SK-N-SH (cell line): ENCODE measurements at regions not wholly inside any gene's neighbourhood (a gene's known extent, or its start where the extent isn't known, plus 50 kb on each side); places are given as distances from the start of the nearest gene placed in this dataset.

ENCODE experiments used
- CTCF ChIA-PET: fragments of 300-600, 350-600 bp; formaldehyde crosslinking; extraction: SDS; loops from one replicate; lab custom pipeline; 2021; lab: Yijun Ruan, JAX
- POLR2A ChIA-PET: fragments of 350-600 bp; sonication (Branson Sonifier 250); formaldehyde crosslinking; extraction: SDS; loops from one replicate; lab custom pipeline; 2020; ENCODE audit warnings: antibody characterized with exemption, inconsistent platforms; lab: Yijun Ruan, JAX
- DNase-seq: peaks from one replicate; pipeline ENCODE4 v3.0.0; 2012
- H2AFZ ChIP-seq: fragments of 200-600 bp; sonication (generic); 2 replicates; pipeline ENCODE4 v1.8.1; 2016; ENCODE audit warnings: antibody characterized with exemption, mild to moderate bottlenecking, low read depth
- H3F3A ChIP-seq: fragments of 200-600 bp; sonication (generic); replicated peaks from 2 replicates; pipeline ENCODE3; 2016; ENCODE audit warnings: antibody characterized with exemption, mild to moderate bottlenecking; ENCODE audit not compliant: insufficient read depth
- H3K27ac ChIP-seq, 2 experiments: fragments of 200-500 bp in 1 of 2; fragments of 200-600 bp in 1 of 2; sonication (Bioruptor generic) in 1 of 2; sonication (generic), shearing (Covaris generic) in 1 of 2; 2 replicates each; pipeline versions ENCODE4 v1.5.1 to v1.6.1; 2014 to 2016; ENCODE audit warnings: low read depth in 2 of 2, inconsistent platforms in 1 of 2, low read length in 1 of 2, mild to moderate bottlenecking in 1 of 2, mixed read lengths in 1 of 2
- H3K27me3 ChIP-seq: fragments of 200-600 bp; sonication (generic), shearing (Covaris generic); 2 replicates; pipeline ENCODE4 v1.6.1; 2016; ENCODE audit warnings: mixed run types; ENCODE audit not compliant: insufficient read depth
- H3K36me3 ChIP-seq, 2 experiments: fragments of 200-500 bp in 1 of 2; fragments of 200-600 bp in 1 of 2; sonication (Bioruptor generic) in 1 of 2; sonication (generic) in 1 of 2; replicated peaks in 1 of 2; 2 replicates each; pipeline versions ENCODE3 to v1.5.1; 2014 to 2016; ENCODE audit warnings: low read length in 1 of 2, mild to moderate bottlenecking in 1 of 2; ENCODE audit not compliant: insufficient read depth in 2 of 2, control insufficient read depth in 1 of 2
- H3K4me1 ChIP-seq, 2 experiments: fragments of 200-500 bp in 1 of 2; fragments of 200-600 bp in 1 of 2; sonication (Bioruptor generic) in 1 of 2; sonication (generic), shearing (Covaris generic) in 1 of 2; 2 replicates each; pipeline versions ENCODE4 v1.5.1 to v1.6.1; 2014 to 2016; ENCODE audit warnings: low read depth in 1 of 2, low read length in 1 of 2, mixed run types in 1 of 2; ENCODE audit not compliant: insufficient read depth in 2 of 2, control insufficient read depth in 1 of 2
- H3K4me2 ChIP-seq: fragments of 200-600 bp; sonication (generic), shearing (Covaris generic); 2 replicates; pipeline ENCODE4 v1.6.1; 2017; ENCODE audit warnings: mixed run types
- H3K4me3 ChIP-seq, 2 experiments: fragments of 200-500 bp in 1 of 2; fragments of 200-600 bp in 1 of 2; sonication (Bioruptor generic) in 1 of 2; sonication (generic), shearing (Covaris generic) in 1 of 2; 2 replicates each; pipeline versions ENCODE4 v1.5.1 to v1.8.1; 2014 to 2016; ENCODE audit warnings: low read depth in 2 of 2, inconsistent platforms in 1 of 2, low read length in 1 of 2, mild to moderate bottlenecking in 1 of 2, mixed read lengths in 1 of 2, moderate library complexity in 1 of 2
- H3K79me2 ChIP-seq: fragments of 200-600 bp; sonication (generic); 2 replicates; pipeline ENCODE4 v1.8.1; 2017; ENCODE audit warnings: mild to moderate bottlenecking; ENCODE audit not compliant: insufficient read depth
- H3K9ac ChIP-seq: fragments of 200-600 bp; sonication (generic); 2 replicates; pipeline ENCODE4 v1.6.1; 2017; ENCODE audit warnings: mixed run types
- H3K9me2 ChIP-seq: fragments of 200-600 bp; sonication (generic); 2 replicates; pipeline ENCODE4 v1.6.1; 2017; ENCODE audit warnings: mixed run types
- H3K9me3 ChIP-seq: fragments of 200-600 bp; sonication (generic); 2 replicates; pipeline ENCODE4 v1.6.1; 2017; ENCODE audit warnings: mixed run types, mild to moderate bottlenecking, moderate library complexity
- H4K20me1 ChIP-seq: fragments of 200-600 bp; sonication (generic); 2 replicates; pipeline ENCODE4 v1.6.1; 2017; ENCODE audit warnings: mild to moderate bottlenecking, mixed run types; ENCODE audit not compliant: insufficient read depth
- CHD2 ChIP-seq: fragments of 150-350 bp; IDR thresholded peaks from 2 replicates; pipeline ENCODE4 v1.6.1; 2018; ENCODE audit warnings: low read length; ENCODE audit not compliant: partially characterized antibody
- EP300 ChIP-seq, 2 experiments: IDR thresholded peaks; 2 replicates each; pipeline versions ENCODE4 v1.4.0 to v1.6.1; 2012; ENCODE audit warnings: borderline replicate concordance in 1 of 2, low read depth in 1 of 2, low read length in 1 of 2
- FOSL2 ChIP-seq: IDR thresholded peaks from 2 replicates; pipeline ENCODE4 v1.4.0; 2012; ENCODE audit warnings: low read depth, mild to moderate bottlenecking, moderate library complexity, borderline replicate concordance
- FOXM1 ChIP-seq: IDR thresholded peaks from 2 replicates; pipeline ENCODE4 v1.4.0; 2012; ENCODE audit warnings: low read depth, mild to moderate bottlenecking
- GATA2 ChIP-seq: sonication (generic); formaldehyde crosslinking; IDR thresholded peaks from 2 replicates; pipeline ENCODE4 v1.5.0; 2020; ENCODE audit warnings: mild to moderate bottlenecking, missing genetic modification reagents
- MEF2A ChIP-seq: IDR thresholded peaks from 2 replicates; pipeline ENCODE4 v1.4.0; 2012; ENCODE audit warnings: low read depth, borderline replicate concordance
- MXI1 ChIP-seq: IDR thresholded peaks from 2 replicates; pipeline ENCODE4 v1.6.1; 2012; ENCODE audit warnings: mild to moderate bottlenecking, low read depth, low read length, improper control_type of control experiment
- RAD21 ChIP-seq: IDR thresholded peaks from 2 replicates; pipeline ENCODE4 v1.6.1; 2012; ENCODE audit warnings: mild to moderate bottlenecking, low read length
- WGBS: methylation state at CpG from one replicate; pipeline ENCODE4 v1.1.6; 2017; ENCODE audit warnings: low lambda C conversion rate; 5-methylcytosine and 5-hydroxymethylcytosine counted together
- TF ChIP-seq, protein P1 (sequence below): fragments of 200-600 bp; sonication (generic); IDR thresholded peaks from 2 replicates; pipeline ENCODE4 v1.6.1; 2017; ENCODE audit warnings: antibody characterized with exemption, mild to moderate bottlenecking, moderate library complexity

- Histone ChIP-seq H3F3A (no peaks in the 10 kb centered on the region), H3K4me1 (peaks cover 0 to 2% of the 10 kb centered on the region in 2 experiments; a peak in 1 of 4 replicates), H3K79me2 (no peaks in the 10 kb centered on the region), H3K27me3 (no peaks in the 10 kb centered on the region), H3K9ac (no peak overlapping the region), H3K9me2 (no peaks in the 10 kb centered on the region), H3K9me3 (no peaks in the 10 kb centered on the region), H3K27ac (no peak overlapping the region), H4K20me1 (no peaks in the 10 kb centered on the region), H2AFZ (no peak overlapping the region), H3K4me3 (no peak overlapping the region), H3K4me2 (no peak overlapping the region), H3K36me3 (no peaks in the 10 kb centered on the region)
- WGBS: 65% methylated on average over 4 of the region's 4 CpGs
- DNase-seq: no peak
- ChIA-PET CTCF (interaction anchor here (0.6 kb wide), 1 partner anchor 545 kb away, joined by 3 read pairs; no protein-coding TSS in a partner anchor), POLR2A (interaction anchor here (0.7 kb wide), 1 partner anchor 33 kb away, joined by 4 read pairs; no protein-coding TSS in a partner anchor)
- TF ChIP-seq FOSL2 (no peak), MXI1 (no peak)
Observed at GRCh38 chr15:87599616-87600015, 656.9 kb downstream of the NTRK3 start.

DNA sequence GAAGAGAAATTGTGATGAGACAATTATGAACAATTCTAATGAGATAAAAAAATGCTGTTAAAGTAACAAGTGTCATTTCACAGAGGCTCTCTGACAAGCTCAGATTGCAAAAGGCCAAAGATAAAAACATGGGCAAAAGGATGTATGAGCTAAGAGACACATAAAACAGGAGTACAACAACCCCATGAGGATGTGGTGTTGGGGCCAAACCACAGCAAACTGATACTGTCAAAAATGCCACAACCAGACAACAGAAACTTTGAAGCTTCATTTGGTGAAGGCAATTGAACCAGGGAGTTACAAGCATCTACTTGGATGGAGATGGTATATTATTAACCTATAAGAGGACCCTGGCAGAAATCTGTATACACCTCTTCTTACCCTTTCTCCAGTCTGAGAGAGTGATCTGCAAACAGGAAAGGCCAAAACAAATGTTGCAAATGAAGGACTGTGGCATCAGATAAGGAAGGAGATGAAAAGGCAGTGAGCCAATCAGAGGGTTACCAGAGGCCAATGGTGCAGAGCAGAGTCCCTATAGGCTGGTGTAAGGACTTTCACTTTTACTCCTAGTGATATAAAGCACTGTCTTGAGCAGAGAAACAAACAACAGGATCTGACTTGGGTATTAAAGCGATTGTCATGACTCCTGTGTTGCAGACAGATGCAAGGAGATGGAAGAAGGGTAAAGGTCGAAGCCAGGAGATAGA lies 659.0 kb downstream of the NTRK3 start:
- Histone ChIP-seq H4K20me1 (no peaks in the 10 kb centered on the region), H3K4me1 (peaks cover 0 to 2% of the 10 kb centered on the region in 2 experiments; a peak in 1 of 4 replicates), H3K27ac (no peak overlapping the region), H3K36me3 (no peaks in the 10 kb centered on the region), H3K79me2 (no peaks in the 10 kb centered on the region), H3F3A (no peaks in the 10 kb centered on the region), H3K9ac (no peak overlapping the region), H3K27me3 (no peaks in the 10 kb centered on the region), H3K9me2 (no peaks in the 10 kb centered on the region), H2AFZ (no peak overlapping the region), H3K9me3 (no peaks in the 10 kb centered on the region), H3K4me2 (peak overlapping the region; percentile 10; the same call in 1 of the 2 replicates), H3K4me3 (no peak overlapping the region)
- ChIA-PET CTCF (no interaction called here), POLR2A (no interaction called here)
- WGBS: 41% methylated on average over 2 of the region's 2 CpGs
- no peak for TF ChIP-seq RAD21
- TF ChIP-seq MEF2A: no peak
- no peak for TF ChIP-seq FOXM1
- TF ChIP-seq GATA2: 0 out of 2 replicates have a peak, but pooled peaks have one; percentile 11
- TF ChIP-seq, protein P1, sequence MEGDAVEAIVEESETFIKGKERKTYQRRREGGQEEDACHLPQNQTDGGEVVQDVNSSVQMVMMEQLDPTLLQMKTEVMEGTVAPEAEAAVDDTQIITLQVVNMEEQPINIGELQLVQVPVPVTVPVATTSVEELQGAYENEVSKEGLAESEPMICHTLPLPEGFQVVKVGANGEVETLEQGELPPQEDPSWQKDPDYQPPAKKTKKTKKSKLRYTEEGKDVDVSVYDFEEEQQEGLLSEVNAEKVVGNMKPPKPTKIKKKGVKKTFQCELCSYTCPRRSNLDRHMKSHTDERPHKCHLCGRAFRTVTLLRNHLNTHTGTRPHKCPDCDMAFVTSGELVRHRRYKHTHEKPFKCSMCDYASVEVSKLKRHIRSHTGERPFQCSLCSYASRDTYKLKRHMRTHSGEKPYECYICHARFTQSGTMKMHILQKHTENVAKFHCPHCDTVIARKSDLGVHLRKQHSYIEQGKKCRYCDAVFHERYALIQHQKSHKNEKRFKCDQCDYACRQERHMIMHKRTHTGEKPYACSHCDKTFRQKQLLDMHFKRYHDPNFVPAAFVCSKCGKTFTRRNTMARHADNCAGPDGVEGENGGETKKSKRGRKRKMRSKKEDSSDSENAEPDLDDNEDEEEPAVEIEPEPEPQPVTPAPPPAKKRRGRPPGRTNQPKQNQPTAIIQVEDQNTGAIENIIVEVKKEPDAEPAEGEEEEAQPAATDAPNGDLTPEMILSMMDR: no peak
- no peak for DNase-seq

DNA sequence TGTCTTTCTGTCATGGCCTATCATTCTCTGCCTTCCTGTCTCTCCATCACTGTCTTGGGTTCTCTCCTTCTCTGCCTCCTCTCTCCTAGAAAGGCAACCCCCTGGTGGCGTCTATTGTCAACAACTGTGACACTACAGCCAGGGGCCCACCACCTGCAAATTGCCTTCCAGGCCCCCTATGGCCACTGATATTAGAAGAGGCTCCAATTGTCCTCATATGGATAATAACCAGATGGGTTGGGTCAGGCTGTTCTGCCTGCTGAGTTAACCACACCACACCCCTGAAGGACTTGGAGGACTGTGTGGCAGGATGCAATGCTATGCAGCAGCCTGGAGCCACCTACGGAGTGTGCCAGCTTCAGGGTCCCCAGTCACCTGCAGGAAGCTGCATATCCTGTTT lies 665.0 kb downstream of the NTRK3 start:
- WGBS: 45% methylated on average over 2 of the region's 2 CpGs
- Histone ChIP-seq H3K9me3 (no peaks in the 10 kb centered on the region), H3K4me3 (no peak overlapping the region), H3K9me2 (no peaks in the 10 kb centered on the region), H3K4me1 (0 out of 4 replicates have a peak, but pooled peaks cover 0 to 4% of the 10 kb centered on the region in 2 experiments), H4K20me1 (no peaks in the 10 kb centered on the region), H3K36me3 (no peaks in the 10 kb centered on the region)
- CTCF ChIA-PET: no interaction called here
- TF ChIP-seq CHD2 (no peak), GATA2 (no peak), EP300 (IDR thresholded peaks at IDR 0.05; ENCODE audit: borderline replicate concordance in 1 of 2, low read depth in 1 of 2, low read length in 1 of 2) (no peak)
- TF ChIP-seq, all 33 proteins: peak for 0
- Histone ChIP-seq H3K27ac (no peak overlapping the region), H2AFZ (no peak overlapping the region), H3F3A (no peaks in the 10 kb centered on the region), H3K9ac (no peak overlapping the region), H3K27me3 (no peaks in the 10 kb centered on the region), H3K4me2 (no peak overlapping the region), H3K79me2 (no peaks in the 10 kb centered on the region)
- no peak for DNase-seq
- POLR2A ChIA-PET: no interaction called here
